HG02884 (cell line): ENCODE measurements at regions not wholly inside any gene's neighbourhood (a gene's known extent, or its start where the extent isn't known, plus 50 kb on each side); places are given as distances from the start of the nearest gene placed in this dataset.

ENCODE experiments used
- ATAC-seq: cut with Tn5 transposase; IDR thresholded peaks from one replicate; pipeline ENCODE4 v1.9.1; 2021; ENCODE audit warnings: mild to moderate bottlenecking, moderate library complexity; ENCODE audit not compliant: unreplicated experiment

DNA sequence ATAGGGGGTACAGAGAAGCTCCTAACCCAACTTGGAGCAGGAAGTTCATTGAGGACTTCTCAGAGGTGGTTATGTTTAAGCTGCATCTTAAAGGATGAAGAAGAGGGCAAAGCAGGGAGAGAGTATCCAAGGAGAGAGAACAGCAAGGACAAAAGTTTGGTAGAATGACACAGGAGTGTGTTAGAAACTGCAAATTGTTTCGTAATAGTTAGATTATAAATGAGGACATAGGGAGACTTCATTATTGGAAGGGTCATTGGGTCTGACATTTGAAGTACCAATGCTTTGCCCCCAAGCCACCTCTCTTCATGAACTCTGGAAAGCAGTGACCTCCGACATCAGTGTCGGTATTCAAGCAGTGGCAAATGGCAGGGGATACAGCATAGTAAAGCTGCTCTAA is 209.6 kb upstream of the JUN start:
- no peak for ATAC-seq

DNA sequence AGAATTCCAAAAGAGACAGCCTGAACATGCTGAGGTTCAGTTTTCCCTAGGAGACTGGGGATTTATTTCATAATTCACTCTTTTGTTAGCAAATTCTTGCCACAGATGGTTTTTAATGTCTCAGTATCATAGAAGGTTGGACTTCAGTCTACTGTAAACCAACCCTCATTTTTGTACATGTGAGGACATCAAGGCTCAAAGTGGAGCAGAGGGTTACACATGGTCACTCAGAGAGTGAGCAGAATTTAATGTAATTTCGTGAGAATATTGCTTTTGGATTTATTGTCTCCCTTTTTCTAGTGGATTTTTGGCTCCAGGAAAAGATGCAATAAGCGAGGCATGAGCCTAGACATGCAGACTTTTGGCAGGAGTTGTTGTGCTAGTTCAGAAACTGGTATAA is 210.8 kb upstream of the JUN start:
- ATAC-seq = no peak

DNA sequence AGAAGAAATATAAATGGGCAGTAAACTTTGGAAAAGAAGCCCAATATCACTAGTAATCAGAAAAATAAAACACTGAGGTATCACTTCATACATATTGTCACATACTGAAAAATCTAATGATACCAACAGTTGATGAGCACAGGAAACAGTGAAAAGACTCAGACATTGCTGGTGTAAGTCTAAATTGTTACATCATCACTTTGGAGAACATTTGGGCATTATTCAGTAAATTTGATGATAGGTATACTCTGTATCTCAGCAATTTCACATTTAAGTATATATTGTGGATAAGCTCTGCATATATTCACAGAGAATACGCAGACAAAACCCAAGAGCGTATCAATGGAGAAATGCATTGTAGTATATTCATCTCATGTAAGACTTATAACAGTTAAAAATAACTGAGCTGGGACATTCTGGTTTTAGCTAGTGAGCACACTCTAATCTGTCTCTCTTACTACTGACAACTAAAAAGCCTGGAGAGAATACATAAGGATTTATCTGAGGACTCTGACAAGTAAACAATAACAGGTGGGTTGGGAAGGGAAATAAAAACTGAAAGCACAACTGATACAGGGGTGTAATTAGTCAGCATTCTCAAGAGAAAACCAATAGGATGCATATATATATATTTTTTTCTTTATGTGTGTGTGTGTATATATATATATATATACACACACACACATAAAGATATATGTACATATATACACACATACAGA is 212.7 kb upstream of the JUN start:
- ATAC-seq = peak; percentile 66

DNA sequence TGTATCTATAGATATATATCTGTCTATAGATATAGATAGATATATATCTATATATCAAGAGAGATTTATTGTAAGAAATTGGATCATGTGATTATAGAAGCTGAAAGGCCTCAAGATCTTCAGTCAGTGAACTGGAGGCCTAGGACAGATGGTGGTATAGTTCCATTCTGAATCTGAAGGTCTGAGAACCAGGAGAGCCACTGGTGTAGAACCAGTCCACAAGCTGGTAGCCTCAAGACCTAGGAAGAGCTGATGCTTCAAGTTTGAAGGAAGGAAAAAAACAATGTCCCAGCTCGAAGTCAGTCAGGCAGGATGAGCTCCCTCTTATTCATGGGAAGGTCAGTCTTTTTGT is 213.2 kb upstream of the JUN start:
- ATAC-seq = peak; percentile 50

DNA sequence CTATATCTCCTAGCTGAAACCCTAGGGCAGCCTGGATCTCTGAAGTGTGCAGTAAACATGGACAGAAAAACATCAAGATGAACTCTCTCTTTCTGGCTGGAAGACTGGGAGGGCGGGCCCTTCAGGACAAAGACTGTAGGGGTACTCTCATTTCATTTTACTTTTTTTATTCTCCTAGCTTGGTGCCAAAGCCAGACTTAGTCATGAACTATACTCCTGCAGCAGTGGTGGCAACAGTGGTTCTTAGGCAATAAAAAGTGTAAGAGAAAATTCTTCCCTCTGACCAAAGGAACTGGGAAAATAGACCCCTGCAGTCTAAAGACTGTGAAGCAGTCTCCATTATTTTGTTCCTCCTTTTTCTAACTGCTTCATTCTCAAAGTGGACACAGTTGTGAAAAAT is 213.8 kb upstream of the JUN start:
- ATAC-seq = no peak

DNA sequence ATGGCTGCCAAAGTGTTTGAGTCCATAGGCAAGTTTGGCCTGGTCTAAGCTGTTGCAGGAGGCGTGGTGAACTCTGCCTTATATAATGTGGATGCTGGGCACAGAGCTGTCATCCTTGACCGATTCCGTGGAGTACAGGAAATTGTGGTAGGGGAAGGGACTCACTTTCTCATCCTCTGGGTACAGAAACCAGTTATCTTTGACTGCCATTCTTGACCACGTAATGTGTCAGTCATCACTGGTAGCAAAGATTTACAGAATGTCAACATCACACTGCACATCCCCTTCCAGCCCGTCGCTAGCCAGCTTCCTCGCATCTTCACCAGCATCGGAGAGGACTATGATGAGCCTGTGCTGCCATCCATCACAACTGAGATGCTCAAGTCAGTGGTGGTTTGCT is 215.8 kb upstream of the JUN start:
- no peak for ATAC-seq

DNA sequence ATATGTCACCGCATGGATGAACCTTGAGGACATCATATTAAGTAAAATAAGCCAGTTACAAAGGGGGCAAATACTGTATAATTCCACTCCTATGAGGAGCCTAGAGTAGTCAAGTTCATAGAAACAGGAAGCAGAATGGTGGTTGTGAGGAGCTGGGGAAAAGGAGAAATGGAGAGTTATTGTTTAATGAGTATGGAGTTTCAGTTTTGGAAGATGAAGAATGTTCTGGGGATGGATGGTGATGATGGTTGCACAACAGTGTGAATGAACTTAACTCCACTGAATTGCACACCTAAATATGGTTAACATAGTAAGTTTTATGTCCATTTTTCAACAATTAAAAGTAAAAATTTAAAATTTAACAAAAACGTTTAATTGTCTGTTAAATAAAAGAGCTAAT is 220.9 kb upstream of the JUN start:
- no peak for ATAC-seq

DNA sequence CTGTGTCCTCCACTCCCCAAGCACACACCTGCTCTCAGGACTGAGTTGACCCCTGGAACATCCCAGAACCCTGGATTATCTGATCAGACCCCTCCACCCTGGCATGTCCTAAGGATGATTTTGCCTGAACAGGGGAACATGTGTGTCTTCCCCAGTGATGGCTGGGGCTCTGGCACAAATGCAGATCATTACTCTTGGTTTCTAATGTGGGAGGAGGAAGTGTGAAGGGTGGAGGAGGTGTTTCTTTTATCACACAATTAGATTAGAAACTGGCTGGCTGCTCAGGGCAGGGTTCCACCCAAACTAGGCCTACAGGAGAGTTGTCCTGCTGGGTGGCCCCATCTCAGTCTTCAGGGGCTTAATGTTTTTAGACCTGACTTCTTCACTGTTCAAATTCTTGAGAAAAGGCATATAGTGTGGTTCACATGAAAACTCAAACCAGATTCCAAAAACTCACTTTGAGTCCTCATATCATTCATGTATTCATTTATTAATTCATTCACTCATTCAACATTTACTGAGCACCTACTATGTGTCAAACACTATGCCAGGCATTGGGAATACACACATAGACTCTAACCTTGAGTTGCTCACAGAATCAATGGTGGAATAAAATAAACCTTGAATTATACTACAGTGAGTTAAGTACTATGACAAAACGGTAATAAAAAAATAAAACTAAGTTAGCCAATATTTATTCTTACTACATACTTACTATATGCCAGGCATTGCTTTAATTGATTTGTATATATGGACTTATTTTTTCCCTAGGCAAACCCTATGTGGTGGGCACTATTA is 221.8 kb upstream of the JUN start:
- ATAC-seq = peak; percentile 42

DNA sequence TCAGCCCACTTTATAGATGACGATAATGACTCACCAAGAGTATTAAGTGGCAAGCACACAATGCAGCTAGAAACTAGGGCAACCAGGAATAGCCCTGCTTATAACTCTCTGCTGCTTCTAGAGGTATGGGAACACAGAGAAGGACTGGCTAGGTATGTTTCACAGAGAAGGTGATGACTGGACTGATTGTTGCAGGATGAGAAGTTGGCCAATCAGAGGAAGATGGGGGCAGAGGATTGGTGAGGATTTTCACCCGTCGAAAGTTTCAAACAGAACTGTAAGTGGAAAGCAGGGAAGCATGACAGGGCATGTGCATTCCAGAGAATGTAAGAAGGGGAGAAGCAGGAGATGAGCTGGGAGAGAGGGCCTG is 222.4 kb upstream of the JUN start:
- no peak for ATAC-seq

DNA sequence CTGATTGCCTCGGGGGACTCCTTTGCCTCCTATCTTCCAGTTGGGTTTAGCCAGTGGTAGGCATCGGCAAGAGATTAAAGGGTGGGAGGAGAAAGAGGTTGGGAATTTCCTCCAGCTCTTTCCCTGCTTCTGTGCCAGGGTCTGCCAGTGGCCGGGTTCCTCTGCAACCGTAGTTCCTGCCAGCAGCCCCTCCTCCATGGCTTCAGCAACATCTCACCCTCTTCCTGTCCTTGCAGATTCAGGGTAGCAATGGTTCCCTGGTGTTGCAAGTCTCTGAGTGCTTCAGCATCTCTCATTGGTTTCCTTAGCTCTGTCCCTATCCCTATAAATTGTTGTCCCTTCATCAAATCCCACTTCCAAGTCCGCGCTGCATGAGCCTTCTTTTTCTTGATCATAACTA is 223.1 kb upstream of the JUN start:
- ATAC-seq = no peak

DNA sequence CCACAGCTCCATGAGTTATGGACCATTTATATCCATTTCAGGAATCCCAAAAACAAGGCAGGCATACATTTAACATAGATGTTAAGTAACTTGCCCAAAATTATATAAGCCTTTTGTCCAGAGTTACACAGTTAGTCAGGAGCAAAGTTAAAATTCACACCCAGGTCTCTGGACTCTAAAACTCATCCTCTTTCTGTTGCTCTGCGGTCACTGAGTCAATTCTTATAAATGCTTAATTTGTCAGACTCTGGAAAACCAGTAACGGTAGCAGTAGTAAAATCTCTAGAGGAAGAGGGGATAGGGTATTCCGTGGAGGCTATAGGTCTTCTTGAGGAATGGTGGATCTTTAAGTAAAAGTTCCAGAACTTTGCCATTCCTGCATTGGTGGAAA is 223.6 kb upstream of the JUN start:
- ATAC-seq = no peak

DNA sequence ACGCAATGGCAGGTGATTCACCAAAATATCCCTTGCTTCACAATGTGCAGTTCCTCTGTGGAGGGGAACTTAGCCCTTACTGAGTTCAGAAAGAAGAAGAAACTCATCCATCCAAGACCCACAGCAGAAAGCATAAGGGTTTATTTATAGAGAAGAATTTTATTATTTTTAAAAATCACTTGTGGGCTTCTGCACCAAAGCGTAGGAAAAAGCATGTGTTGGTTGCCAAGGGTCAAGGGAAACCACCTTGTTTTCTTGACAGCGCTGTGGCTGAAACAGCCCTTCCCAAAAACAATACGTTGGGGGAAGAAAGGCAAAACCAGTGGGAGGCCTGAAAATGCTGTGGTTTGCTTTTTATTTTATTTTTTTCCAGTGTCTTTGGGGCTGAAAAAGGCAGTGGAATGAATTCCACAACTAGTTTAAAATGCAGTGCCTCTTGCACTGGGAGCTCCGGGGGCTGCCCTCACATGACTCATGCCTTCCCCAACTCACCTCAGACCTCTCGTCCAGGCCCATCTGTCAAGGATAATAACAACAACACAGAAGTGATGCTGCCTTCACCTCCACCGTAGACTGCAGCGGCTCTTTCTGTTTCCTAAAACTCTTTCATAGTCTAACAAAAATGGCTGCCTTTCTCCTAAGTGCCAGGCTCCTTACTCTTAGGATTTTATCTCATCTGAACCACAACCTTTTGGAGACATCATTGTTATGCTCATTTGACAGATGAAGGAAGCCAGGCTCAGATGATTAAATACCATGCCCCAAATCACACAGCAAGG is 224.2 kb upstream of the JUN start:
- peak; percentile 51 for ATAC-seq

DNA sequence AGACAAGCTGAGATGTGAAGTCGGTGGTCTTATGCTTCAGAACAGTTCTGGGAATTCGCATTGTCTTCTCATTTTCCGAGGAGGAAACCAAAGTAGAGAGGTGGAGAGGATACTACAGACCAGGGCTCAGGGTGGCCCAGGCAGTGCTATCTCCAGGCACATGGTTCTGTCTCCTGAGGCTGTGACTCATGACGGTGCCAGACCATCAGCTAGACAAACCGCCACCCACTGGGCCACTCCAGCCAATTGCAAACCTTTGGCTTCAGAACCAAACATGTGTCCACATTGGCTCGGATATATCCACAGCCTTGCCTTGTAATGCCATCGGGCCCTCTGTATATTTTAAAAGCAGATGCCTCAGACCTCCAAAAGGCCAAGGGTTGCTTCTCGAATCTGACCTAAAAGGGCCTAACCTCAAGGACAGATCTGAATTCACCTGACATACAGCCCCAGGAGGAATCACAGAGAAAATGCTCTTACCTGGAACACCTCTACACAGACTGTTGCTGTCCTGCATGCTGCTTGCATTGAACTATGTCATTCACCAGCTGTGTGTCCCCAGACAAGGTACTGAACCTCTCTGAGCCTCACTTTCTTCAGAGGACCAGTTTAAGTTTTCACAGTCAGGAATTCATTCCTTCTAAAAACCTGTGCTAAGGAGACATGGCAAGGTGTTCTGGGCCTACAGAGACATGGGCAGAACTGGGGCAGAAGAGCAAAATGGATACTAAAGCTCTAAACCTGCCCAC is 224.9 kb upstream of the JUN start:
- no peak for ATAC-seq

DNA sequence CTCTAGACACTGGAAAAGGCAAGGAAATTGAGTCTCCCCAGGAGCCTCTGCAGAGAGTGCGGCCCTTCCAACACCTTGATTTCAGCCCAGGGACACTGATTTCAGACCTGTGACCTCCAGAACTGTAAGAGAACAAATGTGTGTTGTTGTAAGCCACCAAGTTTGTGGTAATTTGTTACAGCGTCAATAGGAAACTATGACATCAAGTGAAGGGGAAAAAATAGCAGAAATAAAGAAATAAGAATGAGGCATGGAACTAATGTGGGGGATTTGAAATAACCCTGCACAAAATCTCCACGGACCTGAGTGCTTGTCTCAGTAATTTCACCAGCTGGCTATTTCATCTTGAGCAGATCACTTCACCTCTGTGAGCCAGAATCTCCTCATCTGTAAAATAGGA is 227.8 kb upstream of the JUN start:
- ATAC-seq = no peak

DNA sequence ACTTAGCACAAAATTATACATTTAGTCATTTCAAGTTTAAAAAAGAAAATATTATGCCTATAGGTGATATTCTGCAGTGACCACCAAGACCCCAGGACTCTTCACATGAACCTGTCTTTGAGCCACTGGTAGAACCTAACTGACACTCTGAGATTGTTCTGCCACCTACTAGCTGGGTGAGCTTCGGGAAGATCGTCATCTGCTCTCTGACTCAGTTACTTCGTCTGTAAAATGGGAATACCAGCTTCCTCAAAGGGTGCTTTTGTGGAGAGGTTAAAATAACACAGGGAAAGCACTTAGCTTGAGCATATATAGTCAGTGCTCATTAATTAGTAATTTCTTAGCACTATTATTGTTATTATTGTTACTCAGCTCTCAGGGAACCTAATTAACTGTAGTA is 228.5 kb upstream of the JUN start:
- no peak for ATAC-seq

DNA sequence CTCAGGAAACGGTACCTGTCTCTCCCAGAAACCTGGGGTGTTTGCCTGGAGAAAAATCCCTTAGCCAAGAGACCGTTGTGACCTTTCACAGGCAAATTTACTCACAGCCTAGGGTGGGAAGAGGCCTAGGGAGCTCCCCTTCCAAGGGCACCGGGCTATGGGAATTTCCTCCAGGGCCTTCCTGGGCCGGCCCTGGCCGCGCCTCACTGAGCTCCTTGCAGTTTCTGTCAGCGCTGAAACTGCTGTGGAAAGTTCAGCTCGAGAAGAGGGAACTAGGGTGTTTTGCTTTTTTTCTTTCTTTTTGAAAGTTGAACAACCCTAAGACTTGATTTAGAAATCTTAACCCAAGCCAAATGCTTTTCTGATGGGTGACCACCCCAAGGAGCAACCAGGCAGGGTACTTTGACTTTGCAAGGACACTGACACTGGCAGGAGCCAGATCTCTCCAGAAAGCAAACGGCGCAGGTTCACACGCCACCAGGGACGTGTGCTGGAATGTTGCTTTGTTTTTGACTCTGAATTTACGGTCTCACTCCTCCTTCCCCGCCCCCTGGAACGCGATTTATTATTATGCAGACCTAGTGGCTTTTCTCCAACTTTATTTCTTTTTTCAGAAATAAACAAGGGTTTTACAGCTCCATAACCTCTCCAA is 229.6 kb upstream of the JUN start:
- peak; percentile 55 for ATAC-seq

DNA sequence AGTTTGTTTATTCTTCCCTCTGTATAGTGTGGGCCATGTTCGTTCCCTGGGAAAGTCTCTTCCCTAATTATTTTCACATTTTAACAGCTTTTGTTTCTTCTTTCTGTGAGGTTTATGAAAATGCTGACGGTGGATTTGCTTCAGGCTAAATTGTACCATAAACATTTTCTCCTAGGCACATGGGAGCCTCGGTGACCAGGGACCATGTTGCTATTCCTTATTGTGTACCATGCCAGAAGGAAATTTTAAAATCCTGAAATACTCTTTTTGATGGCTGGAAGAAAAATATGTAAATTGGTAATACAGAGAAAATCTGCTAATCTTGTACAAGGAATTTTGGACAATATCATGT is 230.1 kb upstream of the JUN start:
- ATAC-seq = no peak

DNA sequence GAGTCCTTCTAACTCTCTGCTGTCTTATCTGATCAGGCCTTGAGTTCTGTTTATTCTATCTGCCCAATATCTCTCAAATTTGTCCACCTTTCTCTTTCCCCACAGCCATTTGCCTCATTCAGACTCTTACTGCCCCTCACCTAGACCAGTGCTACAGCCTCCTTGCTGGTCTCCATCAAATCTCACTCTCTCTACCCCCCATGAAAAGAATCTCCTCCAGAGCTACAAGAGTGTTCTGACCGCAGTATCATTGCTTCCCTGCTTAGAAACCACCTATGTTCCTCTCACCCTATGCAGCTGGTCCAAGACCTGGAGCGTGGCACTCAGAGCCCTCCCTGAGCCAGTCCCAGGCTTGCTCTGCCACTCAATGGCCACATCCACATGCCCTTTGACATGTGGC is 231.0 kb upstream of the JUN start:
- no peak for ATAC-seq

DNA sequence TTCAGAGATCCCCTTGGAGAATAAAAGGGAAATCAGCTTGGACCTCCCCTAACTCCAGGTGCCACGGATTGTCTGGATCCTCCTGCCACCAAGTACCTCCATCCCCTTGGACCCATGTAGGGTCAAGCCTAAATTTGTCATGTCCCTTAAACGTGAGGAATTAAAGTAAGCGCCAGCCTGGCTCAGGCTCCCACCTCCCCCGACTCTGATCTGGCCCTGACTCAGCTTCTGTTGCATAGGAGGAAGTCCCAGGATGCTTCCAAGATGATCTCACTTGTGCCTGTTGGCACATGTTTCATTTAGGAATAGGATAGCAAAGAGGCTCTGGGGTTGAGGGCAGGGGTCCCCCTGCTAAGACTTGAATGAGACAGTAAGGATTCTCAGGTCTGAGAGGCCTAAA is 231.9 kb upstream of the JUN start:
- ATAC-seq = no peak

DNA sequence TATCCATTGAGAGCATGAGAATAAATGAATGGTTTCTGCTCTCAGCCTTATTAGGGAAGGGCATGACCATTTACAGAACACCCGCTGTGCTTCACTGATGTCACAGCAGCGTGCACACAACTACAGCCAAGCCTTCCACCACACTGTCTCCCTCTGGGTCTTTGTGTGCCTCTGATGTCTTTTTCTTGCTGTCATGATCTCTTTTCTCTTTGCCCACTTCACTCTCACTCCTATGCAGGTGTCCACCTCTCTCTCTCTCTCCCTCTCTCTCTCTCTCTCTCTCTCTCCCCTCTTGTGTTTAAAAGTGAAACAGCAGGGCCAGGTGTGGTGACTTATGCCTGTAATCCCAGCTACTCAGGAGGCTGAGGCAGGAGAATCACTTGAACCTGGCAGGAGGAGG is 232.5 kb upstream of the JUN start:
- no peak for ATAC-seq
